Amniotic epithelial cell (primary cell): ENCODE measurements at regions not wholly inside any gene's neighbourhood (a gene's known extent, or its start where the extent isn't known, plus 50 kb on each side); places are given as distances from the start of the nearest gene placed in this dataset.
"Not testable (repeated sequence)": the region's sequence is repeated elsewhere in the genome, so short reads cannot be mapped to it uniquely, and the experiment has no call there.

Experiments used
- DNase-seq: peaks from one replicate; pipeline ENCODE4 v3.0.0-alpha.2; 2010; ENCODE audit warnings: low read depth

DNA sequence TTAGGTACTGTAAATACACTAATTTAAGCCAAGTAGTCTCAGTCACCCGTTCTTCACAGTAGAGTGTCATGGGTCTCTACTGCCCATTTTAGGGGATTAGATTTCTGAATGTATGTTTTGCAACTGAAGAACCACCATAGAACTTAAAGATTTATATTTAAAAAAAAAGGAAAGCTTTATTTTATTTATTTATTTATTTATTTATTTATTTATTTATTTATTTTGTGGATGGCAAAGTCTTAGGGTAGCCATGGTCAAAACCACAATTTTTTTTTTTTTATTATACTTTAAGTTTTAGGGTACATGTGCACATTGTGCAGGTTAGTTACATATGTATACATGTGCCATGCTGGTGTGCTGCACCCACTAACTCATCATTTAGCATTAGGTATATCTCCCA is 960.4 kb upstream of the COX7C start:
- DNase-seq = not testable (repeated sequence)

GRCh38 chr5:85662969-85663707 is 954.6 kb upstream of the COX7C start:
- DNase-seq = not testable (repeated sequence)

- DNase-seq = no peak
These were observed 954.1 kb upstream of the COX7C start for GRCh38 chr5:85663708-85664031.

DNA sequence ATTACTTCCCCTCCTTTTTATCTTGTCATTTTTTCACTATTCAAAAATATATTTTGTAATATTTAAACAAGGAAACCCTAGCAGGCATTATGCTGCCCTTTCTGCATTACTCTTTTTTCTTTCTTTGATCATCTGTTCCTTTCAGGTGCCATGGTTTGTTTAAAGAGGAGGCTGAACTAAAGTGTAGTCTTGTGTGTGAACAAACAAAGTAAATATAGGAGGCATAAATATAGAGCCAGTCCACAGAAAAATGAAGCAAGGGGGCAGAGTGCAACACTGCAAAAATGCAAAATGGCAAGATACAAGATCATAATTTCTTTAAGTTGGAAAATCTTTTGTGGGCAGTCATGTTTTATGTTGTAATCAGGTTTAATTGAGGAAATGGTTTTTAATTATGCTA is 947.3 kb upstream of the COX7C start:
- no peak for DNase-seq

GRCh38 chr5:85671223-85671970 is 946.3 kb upstream of the COX7C start:
- no peak for DNase-seq

GRCh38 chr5:85681871-85682270 is 935.9 kb upstream of the COX7C start:
- DNase-seq = no peak

DNA sequence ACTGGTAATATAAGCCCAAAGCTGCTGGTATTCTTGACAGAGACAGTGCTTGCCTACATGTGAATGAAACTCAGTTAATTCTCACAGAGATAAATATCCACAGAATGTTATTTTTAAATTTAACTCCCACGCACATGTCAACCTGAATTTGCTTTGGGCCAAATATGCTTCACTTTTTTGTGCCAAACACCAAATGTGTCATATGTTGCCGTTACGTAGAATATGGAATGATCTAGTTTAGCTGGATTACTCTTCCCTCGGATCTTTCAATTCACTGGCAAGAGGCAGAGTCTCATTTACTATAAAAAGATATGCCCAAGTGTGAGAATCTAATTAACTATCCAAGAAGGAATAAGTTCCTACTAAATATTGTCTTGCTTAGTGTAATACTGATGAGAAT is 933.4 kb upstream of the COX7C start:
- DNase-seq = no peak

DNA sequence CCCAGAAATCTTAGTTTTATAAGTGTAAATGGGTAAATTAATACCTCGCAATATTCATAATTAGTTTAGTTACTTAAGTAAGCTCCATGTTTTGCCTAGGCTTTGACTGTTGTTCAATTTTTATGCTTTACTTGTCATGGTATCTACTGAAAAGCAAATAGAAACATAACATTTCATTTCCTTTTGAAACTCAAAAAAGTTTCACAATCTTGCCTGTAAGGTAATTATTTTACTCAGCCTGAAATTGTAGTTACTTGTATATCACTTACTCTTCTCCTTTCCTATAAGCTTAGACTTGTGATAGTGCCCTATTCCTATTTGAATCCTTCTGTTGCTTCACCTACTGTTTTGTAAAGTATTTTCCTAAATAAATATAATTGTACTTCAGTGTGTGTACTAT is 914.4 kb upstream of the COX7C start:
- DNase-seq = no peak

DNA sequence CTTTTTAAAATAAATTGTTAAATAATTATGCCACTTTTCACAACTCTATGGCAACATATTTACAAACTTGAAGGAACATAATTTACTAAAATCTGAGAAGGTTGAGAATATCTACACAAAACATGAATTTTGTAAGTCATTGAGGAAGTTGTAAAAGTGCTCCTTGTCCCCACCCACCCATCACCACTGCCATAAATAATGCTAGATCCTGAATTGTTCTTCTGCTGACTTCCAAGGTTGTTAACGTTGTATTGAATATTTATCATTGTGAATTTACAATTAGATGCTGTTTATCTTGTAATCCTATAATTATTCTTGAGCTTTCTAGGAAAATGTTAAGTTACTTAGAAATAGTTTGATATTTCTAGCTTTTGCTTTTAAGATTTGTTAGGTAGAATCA is 908.0 kb upstream of the COX7C start:
- DNase-seq = no peak

GRCh38 chr5:85716344-85717202 is 901.2 kb upstream of the COX7C start:
- no peak for DNase-seq

- DNase-seq = no peak
These were observed 900.6 kb upstream of the COX7C start for GRCh38 chr5:85717203-85717563.

- DNase-seq = no peak
These were observed 885.6 kb upstream of the COX7C start for GRCh38 chr5:85732185-85732584.

- DNase-seq = no peak
These were observed 875.8 kb upstream of the COX7C start for GRCh38 chr5:85741972-85742371.

GRCh38 chr5:85760519-85760918 is 857.2 kb upstream of the COX7C start:
- no peak for DNase-seq

DNA sequence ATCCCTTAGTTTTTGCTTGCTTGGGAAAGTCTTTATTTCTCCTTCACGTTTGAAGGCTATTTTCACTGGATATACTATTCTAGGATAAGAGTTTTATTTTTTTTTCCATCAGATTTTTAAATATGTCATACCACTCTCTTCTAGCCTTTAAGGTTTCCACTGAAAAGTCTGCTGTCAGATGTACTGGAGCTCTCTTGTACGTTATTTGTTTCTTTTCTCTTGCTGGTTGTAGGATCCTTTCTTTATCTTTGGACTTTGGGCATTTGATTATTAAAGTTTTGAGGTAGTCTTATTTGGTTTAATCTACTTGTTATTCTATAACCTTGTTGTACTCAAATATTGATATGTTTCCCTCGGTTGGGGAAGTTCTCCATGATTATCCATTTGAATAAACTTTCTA is 848.4 kb upstream of the COX7C start:
- no peak for DNase-seq

DNA sequence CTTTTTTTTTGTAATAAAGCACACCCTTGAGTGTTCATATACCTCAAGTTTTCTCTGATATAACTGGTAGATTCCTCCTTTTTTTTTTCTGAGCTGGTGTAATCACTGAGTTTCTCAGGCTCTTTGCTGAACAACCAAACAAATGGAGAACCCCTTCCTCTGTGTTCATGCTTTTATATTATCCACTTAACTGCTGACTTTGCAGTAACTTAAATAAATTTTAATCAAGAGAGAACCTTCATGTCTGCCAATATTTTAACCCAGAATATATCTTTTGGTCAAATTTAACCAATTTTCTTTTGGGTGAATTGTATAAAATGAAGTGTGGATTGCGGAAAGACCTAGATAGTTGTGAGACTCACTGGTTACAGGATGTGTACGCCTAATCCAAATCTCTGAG is 833.0 kb upstream of the COX7C start:
- DNase-seq = no peak

- DNase-seq = no peak
These were observed 804.6 kb upstream of the COX7C start for GRCh38 chr5:85813146-85813545.

GRCh38 chr5:85814596-85814995 is 803.1 kb upstream of the COX7C start:
- no peak for DNase-seq

- no peak for DNase-seq
These were observed 794.0 kb upstream of the COX7C start for GRCh38 chr5:85823462-85824426.

GRCh38 chr5:85838781-85839180 is 779.0 kb upstream of the COX7C start:
- no peak for DNase-seq

DNA sequence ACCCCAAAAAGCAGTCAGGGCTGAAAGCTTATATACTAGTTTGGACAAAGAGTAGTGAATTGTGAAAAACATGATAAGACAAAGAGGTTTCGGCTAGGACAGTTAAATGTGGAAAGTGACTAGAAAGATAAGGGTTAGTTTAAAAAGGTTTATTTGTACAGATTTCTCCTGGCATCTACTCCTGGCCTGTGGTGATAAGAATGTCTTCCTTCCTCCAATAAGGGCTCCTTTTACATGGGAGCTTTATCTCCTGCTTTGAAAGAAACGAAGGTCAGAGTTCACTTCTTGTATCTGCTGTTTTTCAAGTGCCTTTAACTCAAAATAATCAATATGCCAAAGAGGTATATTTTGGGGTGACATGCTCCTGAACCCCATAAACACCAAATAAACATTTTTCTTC is 776.1 kb upstream of the COX7C start:
- DNase-seq = no peak

DNA sequence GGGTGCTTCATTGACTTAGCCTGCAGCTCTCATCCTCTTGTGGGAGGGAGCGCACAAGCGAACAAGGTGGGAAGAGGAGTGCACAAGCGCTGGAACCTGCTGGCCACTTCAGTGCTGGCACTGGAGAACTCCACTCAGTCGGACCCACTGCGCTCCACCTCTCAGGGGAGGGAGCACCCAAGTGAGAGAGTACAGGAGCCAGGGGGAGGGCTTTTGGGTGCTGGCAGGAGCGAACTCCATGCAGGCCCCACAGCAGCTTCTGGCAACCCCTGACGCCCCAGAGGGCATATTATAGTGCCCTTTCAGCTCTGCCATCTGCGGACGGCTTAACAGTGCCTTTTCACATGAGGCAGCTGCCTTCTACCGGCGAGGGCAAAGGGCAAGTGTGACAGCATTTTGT is 774.2 kb upstream of the COX7C start:
- DNase-seq = no peak
